HL-60 (cell line): ENCODE measurements at regions not wholly inside any gene's neighbourhood (a gene's known extent, or its start where the extent isn't known, plus 50 kb on each side); places are given as distances from the start of the nearest gene placed in this dataset.

Experiments
- CTCF ChIP-seq: IDR thresholded peaks from one replicate; pipeline ENCODE4 v1.5.1; 2011; ENCODE audit warnings: low read length, control low read depth, inconsistent platforms; ENCODE audit not compliant: insufficient read depth
- GABPA ChIP-seq: IDR thresholded peaks from 2 replicates; pipeline ENCODE4 v1.6.1; 2012; ENCODE audit warnings: low read depth
- POLR2AphosphoS5 ChIP-seq: IDR thresholded peaks from 2 replicates; pipeline ENCODE4 v1.6.1; 2012; ENCODE audit warnings: low read depth
- REST ChIP-seq: IDR thresholded peaks from 2 replicates; pipeline ENCODE4 v1.6.1; 2012; ENCODE audit warnings: low read depth; ENCODE audit not compliant: insufficient replicate concordance

- TF ChIP-seq CTCF (no peak), POLR2AphosphoS5 (no peak), REST (no peak), GABPA (no peak)
These were observed 427.1 kb downstream of the RND3 start for GRCh38 chr2:150060341-150060740.
